ENCODE measurements at regions not wholly inside any gene's neighbourhood (a gene's known extent, or its start where the extent isn't known, plus 50 kb on each side); places are given as distances from the start of the nearest gene placed in this dataset.

DNA sequence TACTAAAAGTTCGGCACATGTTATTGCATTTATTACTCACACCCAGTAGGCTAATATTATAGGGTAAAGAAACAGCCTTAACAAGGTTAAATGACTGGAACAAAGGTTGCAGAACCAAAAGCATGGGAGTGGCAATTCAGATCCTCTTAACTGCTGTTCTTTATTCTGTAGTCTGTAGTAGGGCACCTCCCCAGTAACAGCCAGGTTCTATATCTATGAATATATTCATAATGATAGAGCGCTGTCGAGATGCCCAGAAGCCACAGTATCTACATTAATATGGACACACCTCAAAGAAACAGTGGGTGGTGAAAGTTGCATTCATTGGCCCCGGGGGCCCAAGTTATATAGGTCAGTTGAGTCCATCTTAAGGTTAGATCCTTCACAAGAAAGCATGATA lies 340.9 kb upstream of the THRB start:
- H3K4me3 ChIP-seq: no peak overlapping the region
- peaks cover 0 to 15% (median 0%) of the 10 kb centered on the region in 3 donors for H3K4me1 ChIP-seq
- no peaks in the 10 kb centered on the region for H3K36me3 ChIP-seq
- 71 to 78% methylated on average over 4 of the region's 4 CpGs for WGBS, 2 donors
- peaks cover 0 to 18% (median 0%) of the 10 kb centered on the region in 4 donors for H3K27me3 ChIP-seq
- TF ChIP-seq, protein P1, sequence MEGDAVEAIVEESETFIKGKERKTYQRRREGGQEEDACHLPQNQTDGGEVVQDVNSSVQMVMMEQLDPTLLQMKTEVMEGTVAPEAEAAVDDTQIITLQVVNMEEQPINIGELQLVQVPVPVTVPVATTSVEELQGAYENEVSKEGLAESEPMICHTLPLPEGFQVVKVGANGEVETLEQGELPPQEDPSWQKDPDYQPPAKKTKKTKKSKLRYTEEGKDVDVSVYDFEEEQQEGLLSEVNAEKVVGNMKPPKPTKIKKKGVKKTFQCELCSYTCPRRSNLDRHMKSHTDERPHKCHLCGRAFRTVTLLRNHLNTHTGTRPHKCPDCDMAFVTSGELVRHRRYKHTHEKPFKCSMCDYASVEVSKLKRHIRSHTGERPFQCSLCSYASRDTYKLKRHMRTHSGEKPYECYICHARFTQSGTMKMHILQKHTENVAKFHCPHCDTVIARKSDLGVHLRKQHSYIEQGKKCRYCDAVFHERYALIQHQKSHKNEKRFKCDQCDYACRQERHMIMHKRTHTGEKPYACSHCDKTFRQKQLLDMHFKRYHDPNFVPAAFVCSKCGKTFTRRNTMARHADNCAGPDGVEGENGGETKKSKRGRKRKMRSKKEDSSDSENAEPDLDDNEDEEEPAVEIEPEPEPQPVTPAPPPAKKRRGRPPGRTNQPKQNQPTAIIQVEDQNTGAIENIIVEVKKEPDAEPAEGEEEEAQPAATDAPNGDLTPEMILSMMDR (IDR thresholded peaks at IDR 0.05): no peak
- no peak for TF ChIP-seq POLR2A (IDR thresholded peaks at IDR 0.05)
- no peak overlapping the region for H3K27ac ChIP-seq
- H3K9me3 ChIP-seq: no peaks in the 10 kb centered on the region
- intact Hi-C loops (cut with DNase I): no loop called here
- DNase-seq: no peak

DNA sequence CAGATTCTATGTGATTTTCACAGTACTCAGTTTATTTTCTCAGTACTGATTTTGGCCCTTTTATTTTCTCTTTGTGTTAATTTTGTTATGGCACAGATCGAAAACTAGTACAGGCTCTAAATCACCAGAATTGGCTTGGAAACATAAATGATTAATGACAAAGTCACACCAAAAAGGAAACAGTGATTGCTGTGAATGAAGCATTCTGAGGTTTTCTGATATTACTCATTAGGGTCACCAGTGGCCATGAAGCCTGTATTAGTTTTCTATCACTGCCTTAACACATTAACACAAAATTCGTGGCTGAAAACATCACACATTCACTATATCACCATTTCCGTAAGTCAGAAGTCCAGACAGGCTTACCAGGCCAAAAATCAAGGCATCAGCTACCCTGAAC lies 343.0 kb upstream of the THRB start:
- Histone ChIP-seq H3K36me3 (no peaks in the 10 kb centered on the region), H3K27ac (no peak overlapping the region), H3K9me3 (no peaks in the 10 kb centered on the region), H3K4me3 (no peak overlapping the region), H3K4me1 (peaks cover 0 to 11% (median 0%) of the 10 kb centered on the region in 3 donors), H3K27me3 (no peaks in the 10 kb centered on the region)
- DNase-seq: no peak
- intact Hi-C loops (cut with DNase I): no loop called here
- no peak for TF ChIP-seq POLR2A (IDR thresholded peaks at IDR 0.05)
- TF ChIP-seq, protein P1 (IDR thresholded peaks at IDR 0.05): no peak
- whole genome bisulfite sequencing, 2 donors: 55 to 64% methylated on average over 3 of the region's 3 CpGs

DNA sequence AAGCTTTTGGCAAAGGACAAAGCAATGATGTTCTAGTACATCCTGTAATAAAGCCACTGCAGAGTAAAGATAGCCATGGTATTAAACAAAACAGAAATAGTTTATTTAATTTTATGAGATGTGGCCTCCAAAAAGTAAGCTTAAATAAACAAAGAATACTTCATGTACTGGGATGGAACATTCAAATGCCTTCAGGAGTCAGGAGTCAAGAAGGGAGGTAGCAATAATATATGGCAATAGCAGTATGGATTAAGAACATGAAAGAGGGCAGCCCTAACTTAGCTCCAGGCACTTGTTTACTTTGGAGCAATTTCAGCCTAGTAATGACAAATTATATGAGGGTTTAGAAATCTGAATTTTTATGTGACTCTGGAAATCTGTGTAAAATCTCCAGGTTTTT lies 343.9 kb upstream of the THRB start:
- no peak for DNase-seq
- intact Hi-C loops (cut with DNase I): no loop called here
- H3K9me3 ChIP-seq: no peaks in the 10 kb centered on the region
- no peaks in the 10 kb centered on the region for H3K36me3 ChIP-seq
- no peaks in the 10 kb centered on the region for H3K27me3 ChIP-seq
- H3K4me3 ChIP-seq: no peak overlapping the region
- TF ChIP-seq, protein P1 (IDR thresholded peaks at IDR 0.05): no peak
- TF ChIP-seq POLR2A (IDR thresholded peaks at IDR 0.05): no peak
- H3K4me1 ChIP-seq: peaks cover 0 to 11% (median 0%) of the 10 kb centered on the region in 3 donors
- no peak overlapping the region for H3K27ac ChIP-seq

DNA sequence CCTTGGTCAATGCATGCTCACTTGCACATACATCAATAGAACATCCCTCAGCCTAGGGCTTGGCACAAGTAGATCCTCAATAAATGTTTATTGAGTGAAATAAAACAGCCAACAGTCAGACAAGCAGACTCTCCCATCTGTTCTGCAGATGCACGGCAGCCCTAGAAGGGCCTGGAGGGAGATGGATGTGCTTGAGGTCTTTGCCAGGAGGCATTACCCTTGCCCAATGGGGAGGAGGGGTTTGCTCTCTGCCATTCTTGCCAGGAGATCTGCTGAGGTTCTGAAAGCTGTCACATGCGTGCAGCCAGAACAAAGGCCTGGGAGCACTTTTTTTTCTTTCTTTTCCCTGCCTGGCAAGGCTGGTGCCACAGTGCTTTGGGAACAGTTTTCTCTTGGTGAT lies 349.3 kb upstream of the THRB start:
- Histone ChIP-seq H3K36me3 (no peaks in the 10 kb centered on the region), H3K4me3 (no peak overlapping the region), H3K27me3 (no peaks in the 10 kb centered on the region), H3K4me1 (no peaks in the 10 kb centered on the region), H3K9me3 (no peaks in the 10 kb centered on the region), H3K27ac (no peak overlapping the region)
- TF ChIP-seq POLR2A (IDR thresholded peaks at IDR 0.05): no peak
- TF ChIP-seq, protein P1 (IDR thresholded peaks at IDR 0.05): no peak
- intact Hi-C loops (cut with DNase I): no loop called here
- no peak for DNase-seq
- WGBS, 2 donors: 56 to 67% methylated on average over 1 to 2 of the region's 2 CpGs

DNA sequence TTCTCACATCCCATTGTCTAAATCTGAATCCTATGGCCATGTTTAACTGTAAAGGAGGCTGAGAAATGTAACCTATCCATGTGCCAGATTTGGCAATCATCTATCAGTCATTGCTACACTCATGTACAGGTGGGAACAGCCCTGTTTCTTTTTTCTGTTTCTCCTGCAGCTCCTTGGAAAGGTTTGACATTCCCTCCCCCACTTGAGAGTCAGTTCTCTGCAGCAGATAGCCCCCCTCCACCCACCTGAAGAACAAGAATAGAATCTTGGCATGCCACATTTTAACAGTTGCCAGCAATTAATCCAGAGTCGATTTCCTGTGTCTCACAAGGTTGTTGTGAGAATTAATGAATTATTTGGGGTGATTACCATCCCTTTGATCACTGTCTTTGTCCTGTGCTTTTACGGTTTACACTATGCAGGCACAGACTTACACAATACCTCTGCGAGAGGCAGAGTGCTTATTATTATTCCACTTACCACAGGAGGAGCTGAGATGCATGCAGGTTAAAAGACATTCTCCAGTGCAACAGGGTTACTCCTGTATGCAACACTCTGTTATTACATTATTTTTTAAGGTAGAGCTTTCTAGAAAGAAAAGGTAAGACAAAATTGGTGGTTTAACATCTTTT lies 351.0 kb upstream of the THRB start:
- intact Hi-C loops (cut with DNase I): no loop called here
- Histone ChIP-seq H3K4me1 (no peaks in the 10 kb centered on the region), H3K27me3 (no peaks in the 10 kb centered on the region), H3K36me3 (no peaks in the 10 kb centered on the region), H3K9me3 (no peaks in the 10 kb centered on the region), H3K4me3 (no peak overlapping the region), H3K27ac (no peak overlapping the region)
- 36 to 42% methylated on average over 3 of the region's 3 CpGs for WGBS, 2 donors
- TF ChIP-seq, protein P1 (IDR thresholded peaks at IDR 0.05): no peak
- no peak for TF ChIP-seq POLR2A (IDR thresholded peaks at IDR 0.05)
- DNase-seq: no peak
